ENCODE measurements at regions not wholly inside any gene's neighbourhood (a gene's known extent, or its start where the extent isn't known, plus 50 kb on each side); places are given as distances from the start of the nearest gene placed in this dataset.

DNA sequence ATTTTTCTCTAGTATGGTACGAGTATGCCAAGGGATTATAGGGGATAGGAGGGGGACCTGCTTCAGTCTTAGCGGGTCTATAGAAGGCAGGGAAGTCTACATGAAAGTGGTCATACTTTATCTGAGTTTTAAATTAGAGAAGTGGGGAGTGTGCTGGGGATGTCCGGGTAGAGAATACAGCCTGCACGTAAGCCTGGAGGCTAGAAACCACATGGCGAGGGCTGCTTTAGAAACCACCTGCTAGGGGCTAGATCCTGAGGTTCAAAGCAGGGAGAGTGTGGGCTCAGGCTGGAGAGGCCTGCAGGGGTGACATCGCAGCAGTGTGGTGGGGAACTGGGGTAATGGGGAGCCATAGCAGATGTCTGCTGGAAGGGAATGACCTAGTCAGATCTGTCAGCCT lies 85.2 kb downstream of the VEGFA start:
- TF ChIP-seq SP1 (IDR thresholded peaks at IDR 0.05) (no peak), ELF4 (IDR thresholded peaks at IDR 0.05) (no peak)
